Tibial nerve (tissue), 3 donors: ENCODE measurements at regions not wholly inside any gene's neighbourhood (a gene's known extent, or its start where the extent isn't known, plus 50 kb on each side); places are given as distances from the start of the nearest gene placed in this dataset.

Experiments
- CTCF ChIP-seq, 5 experiments: fragments of 200-600 bp in 3 of 5; fragments of 450-650 bp in 2 of 5; sonication (generic) in 3 of 5; IDR thresholded peaks; one replicate each; pipeline ENCODE4 v1.5.1; 2016 to 2019; ENCODE audit warnings: antibody characterized with exemption in 5 of 5, mild to moderate bottlenecking in 3 of 5, moderate library complexity in 2 of 5
- POLR2A ChIP-seq, 2 donors: fragments of 450-650 bp; IDR thresholded peaks; one replicate each; pipeline ENCODE4 v1.6.1; 2017; ENCODE audit warnings: antibody characterized with exemption in 2 of 2, mild to moderate bottlenecking in 2 of 2, moderate library complexity in 2 of 2

GRCh38 chr7:50151661-50152060, 58.6 kb upstream of the ZPBP start:
- no peak for TF ChIP-seq CTCF (IDR thresholded peaks at IDR 0.05)
- no peak for TF ChIP-seq POLR2A (IDR thresholded peaks at IDR 0.05)
